NB4 (cell line): ENCODE measurements at regions not wholly inside any gene's neighbourhood (a gene's known extent, or its start where the extent isn't known, plus 50 kb on each side); places are given as distances from the start of the nearest gene placed in this dataset.

Experiments used
- CTCF ChIP-seq: IDR thresholded peaks from one replicate; pipeline ENCODE4 v1.5.1; 2012; ENCODE audit warnings: low read depth, low read length
- POLR2A ChIP-seq: IDR thresholded peaks from 2 replicates; pipeline ENCODE4 v1.6.1; 2011; ENCODE audit warnings: mild to moderate bottlenecking; ENCODE audit not compliant: insufficient read length; ENCODE audit errors: extremely low read depth

GRCh38 chr5:60374409-60374808 is 325.6 kb downstream of the DEPDC1B start:
- TF ChIP-seq POLR2A = no peak
- TF ChIP-seq CTCF = no peak
